Skeletal muscle tissue (tissue), 3 donors: ENCODE measurements at regions not wholly inside any gene's neighbourhood (a gene's known extent, or its start where the extent isn't known, plus 50 kb on each side); places are given as distances from the start of the nearest gene placed in this dataset.

Source experiments
- H3K27ac ChIP-seq: one replicate; pipeline ENCODE4 v1.7.0; 2013; ENCODE audit warnings: mild to moderate bottlenecking, low read depth, low read length, inconsistent platforms
- H3K27me3 ChIP-seq, 3 donors: one replicate each; pipeline ENCODE4 v1.7.0; 2013; ENCODE audit warnings: low read length in 3 of 3; ENCODE audit not compliant: control insufficient read depth in 3 of 3, insufficient read depth in 3 of 3
- H3K36me3 ChIP-seq, 3 donors: one replicate each; pipeline ENCODE4 v1.7.0; 2013; ENCODE audit warnings: low read length in 3 of 3; ENCODE audit not compliant: control insufficient read depth in 3 of 3, insufficient read depth in 3 of 3
- H3K4me1 ChIP-seq, 3 donors: one replicate each; pipeline ENCODE4 v1.7.0; 2013; ENCODE audit warnings: low read length in 3 of 3, mild to moderate bottlenecking in 3 of 3; ENCODE audit not compliant: control insufficient read depth in 3 of 3, insufficient read depth in 3 of 3
- H3K4me3 ChIP-seq, 3 donors: one replicate each; pipeline ENCODE4 v1.7.0; 2013; ENCODE audit warnings: low read length in 3 of 3
- H3K9ac ChIP-seq, 3 donors: one replicate each; pipeline ENCODE4 v1.7.0; 2013; ENCODE audit warnings: low read length in 3 of 3, mild to moderate bottlenecking in 3 of 3, moderate library complexity in 2 of 3, low read depth in 1 of 3
- H3K9me3 ChIP-seq, 3 donors: one replicate each; pipeline ENCODE4 v1.7.0; 2013; ENCODE audit warnings: low read length in 3 of 3; ENCODE audit not compliant: control insufficient read depth in 3 of 3
- donor health status: Osteomylitis.

GRCh38 chr22:48276994-48277867 is 1514.8 kb downstream of the TBC1D22A start:
- H3K4me1 ChIP-seq: no peaks in the 10 kb centered on the region

GRCh38 chr22:48275412-48275811 is 1513.0 kb downstream of the TBC1D22A start:
- Histone ChIP-seq H3K36me3 (no peaks in the 10 kb centered on the region), H3K9ac (no peak overlapping the region), H3K9me3 (no peaks in the 10 kb centered on the region), H3K27ac (no peak overlapping the region), H3K4me3 (no peak overlapping the region), H3K27me3 (peaks cover 18 to 40% (median 37%) of the 10 kb centered on the region in 3 donors), H3K4me1 (no peaks in the 10 kb centered on the region)

More at GRCh38 chr22:48276994-48277867, 1514.8 kb downstream of the TBC1D22A start:
- Histone ChIP-seq H3K36me3 (no peaks in the 10 kb centered on the region), H3K27ac (no peak overlapping the region), H3K9ac (no peak overlapping the region), H3K4me3 (no peak overlapping the region), H3K9me3 (no peaks in the 10 kb centered on the region), H3K27me3 (peaks cover 18 to 37% (median 35%) of the 10 kb centered on the region in 3 donors)

GRCh38 chr22:48270731-48271130 is 1508.3 kb downstream of the TBC1D22A start:
- Histone ChIP-seq H3K9me3 (no peaks in the 10 kb centered on the region), H3K27me3 (peaks cover 10 to 30% (median 20%) of the 10 kb centered on the region in 3 donors), H3K27ac (no peak overlapping the region), H3K36me3 (no peaks in the 10 kb centered on the region), H3K9ac (no peak overlapping the region), H3K4me1 (no peaks in the 10 kb centered on the region), H3K4me3 (no peak overlapping the region)

- Histone ChIP-seq H3K9me3 (no peaks in the 10 kb centered on the region), H3K4me1 (no peaks in the 10 kb centered on the region), H3K27me3 (peaks cover 6 to 24% (median 21%) of the 10 kb centered on the region in 3 donors), H3K27ac (no peak overlapping the region), H3K4me3 (no peak overlapping the region), H3K36me3 (no peaks in the 10 kb centered on the region), H3K9ac (no peak overlapping the region)
Measured at GRCh38 chr22:48268771-48269552, 1506.5 kb downstream of the TBC1D22A start.

- no peak overlapping the region for H3K9ac ChIP-seq
- H3K4me3 ChIP-seq: no peak overlapping the region
- no peaks in the 10 kb centered on the region for H3K36me3 ChIP-seq
- H3K27me3 ChIP-seq: peaks cover 6 to 28% (median 22%) of the 10 kb centered on the region in 3 donors
- no peaks in the 10 kb centered on the region for H3K4me1 ChIP-seq
- H3K9me3 ChIP-seq: no peaks in the 10 kb centered on the region
- H3K27ac ChIP-seq: no peak overlapping the region
Measured at GRCh38 chr22:48268293-48268692, 1505.8 kb downstream of the TBC1D22A start.

- Histone ChIP-seq H3K27me3 (peaks cover 6 to 31% (median 25%) of the 10 kb centered on the region in 3 donors), H3K27ac (no peak overlapping the region), H3K4me1 (no peaks in the 10 kb centered on the region), H3K4me3 (no peak overlapping the region), H3K9ac (no peak overlapping the region), H3K36me3 (no peaks in the 10 kb centered on the region), H3K9me3 (no peaks in the 10 kb centered on the region)
Measured at GRCh38 chr22:48267681-48268080, 1505.2 kb downstream of the TBC1D22A start.

GRCh38 chr22:48265000-48265625 is 1502.7 kb downstream of the TBC1D22A start:
- H3K27me3 ChIP-seq: peaks cover 6 to 27% (median 25%) of the 10 kb centered on the region in 3 donors
- H3K9ac ChIP-seq: no peak overlapping the region
- no peaks in the 10 kb centered on the region for H3K9me3 ChIP-seq

GRCh38 chr22:48264586-48264985 is 1502.1 kb downstream of the TBC1D22A start:
- H3K9me3 ChIP-seq: no peaks in the 10 kb centered on the region
- H3K27me3 ChIP-seq: peaks cover 5 to 24% (median 23%) of the 10 kb centered on the region in 3 donors
- H3K36me3 ChIP-seq: no peaks in the 10 kb centered on the region
- no peak overlapping the region for H3K27ac ChIP-seq
- no peaks in the 10 kb centered on the region for H3K4me1 ChIP-seq
- no peak overlapping the region for H3K4me3 ChIP-seq
- H3K9ac ChIP-seq: no peak overlapping the region

More at GRCh38 chr22:48265000-48265625, 1502.7 kb downstream of the TBC1D22A start:
- Histone ChIP-seq H3K4me1 (no peaks in the 10 kb centered on the region), H3K4me3 (no peak overlapping the region), H3K36me3 (no peaks in the 10 kb centered on the region), H3K27ac (no peak overlapping the region)

- H3K4me3 ChIP-seq: no peak overlapping the region
- H3K36me3 ChIP-seq: no peaks in the 10 kb centered on the region
- H3K9ac ChIP-seq: no peak overlapping the region
- H3K27ac ChIP-seq: no peak overlapping the region
- H3K4me1 ChIP-seq: no peaks in the 10 kb centered on the region
- H3K27me3 ChIP-seq: peaks cover 0 to 23% (median 21%) of the 10 kb centered on the region in 3 donors
- H3K9me3 ChIP-seq: no peaks in the 10 kb centered on the region
Measured at GRCh38 chr22:48263791-48264351, 1501.4 kb downstream of the TBC1D22A start.
